Glutamatergic neuron (in vitro differentiated cells): ENCODE measurements at regions not wholly inside any gene's neighbourhood (a gene's known extent, or its start where the extent isn't known, plus 50 kb on each side); places are given as distances from the start of the nearest gene placed in this dataset.

Experiments used
- DNase-seq: peaks from one replicate; pipeline ENCODE4 v3.0.0; 2022
- H3K27ac Mint-ChIP-seq: one replicate; pipeline ENCODE4 v1.8.0; 2020; ENCODE audit warnings: mild to moderate bottlenecking, mixed read lengths, inconsistent platforms; ENCODE audit not compliant: unreplicated experiment
- H3K27me3 Mint-ChIP-seq: one replicate; pipeline ENCODE4 v1.8.0; 2020; ENCODE audit warnings: mild to moderate bottlenecking, moderate library complexity, mixed read lengths, inconsistent platforms; ENCODE audit not compliant: unreplicated experiment
- H3K36me3 Mint-ChIP-seq: one replicate; pipeline ENCODE4 v1.8.0; 2020; ENCODE audit warnings: mild to moderate bottlenecking, mixed read lengths, inconsistent platforms; ENCODE audit not compliant: unreplicated experiment
- H3K4me1 Mint-ChIP-seq: one replicate; pipeline ENCODE4 v1.8.0; 2020; ENCODE audit warnings: mild to moderate bottlenecking, low read depth, mixed read lengths, inconsistent platforms; ENCODE audit not compliant: unreplicated experiment
- H3K4me3 Mint-ChIP-seq: one replicate; pipeline ENCODE4 v1.8.0; 2020; ENCODE audit warnings: mild to moderate bottlenecking, mixed read lengths, inconsistent platforms; ENCODE audit not compliant: unreplicated experiment
- H3K9me3 Mint-ChIP-seq: one replicate; pipeline ENCODE4 v1.8.0; 2020; ENCODE audit warnings: mild to moderate bottlenecking, moderate library complexity, mixed read lengths, inconsistent platforms; ENCODE audit not compliant: unreplicated experiment
- CTCF ChIP-seq: fragments of 200-600 bp; sonication (generic); IDR thresholded peaks from one replicate; pipeline ENCODE4 v1.5.0; 2021; ENCODE audit not compliant: partially characterized antibody, unreplicated experiment

DNA sequence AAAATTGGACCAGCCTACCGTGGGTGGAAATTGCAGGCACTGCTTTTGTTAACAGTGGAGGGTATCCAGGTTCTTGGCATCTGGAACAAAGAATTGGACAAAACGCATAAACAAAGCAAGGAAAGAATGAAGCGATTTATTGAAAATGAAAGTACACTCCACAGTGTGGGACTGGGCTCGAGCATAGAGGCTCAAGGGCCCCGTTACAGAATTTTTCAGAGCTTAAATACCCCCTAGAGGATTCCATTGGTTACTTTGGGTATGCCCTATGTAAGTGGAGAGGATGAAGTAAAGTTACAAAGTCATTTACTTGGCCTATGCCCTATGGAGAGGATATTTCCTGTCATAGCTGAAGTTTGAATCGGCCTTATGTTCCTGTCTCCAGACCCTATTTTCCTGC lies 85.3 kb downstream of the GLUD2 start:
- Mint-ChIP-seq H3K4me1 (no peaks in the 10 kb centered on the region), H3K9me3 (no peaks in the 10 kb centered on the region), H3K27me3 (no peaks in the 10 kb centered on the region), H3K27ac (no peak overlapping the region), H3K36me3 (no peaks in the 10 kb centered on the region), H3K4me3 (no peak overlapping the region)
- DNase-seq = no peak
- TF ChIP-seq CTCF = no peak

GRCh38 chrX:121135488-121136207 lies 88.2 kb downstream of the GLUD2 start:
- Mint-ChIP-seq H3K9me3 (no peaks in the 10 kb centered on the region), H3K36me3 (no peaks in the 10 kb centered on the region)

DNA sequence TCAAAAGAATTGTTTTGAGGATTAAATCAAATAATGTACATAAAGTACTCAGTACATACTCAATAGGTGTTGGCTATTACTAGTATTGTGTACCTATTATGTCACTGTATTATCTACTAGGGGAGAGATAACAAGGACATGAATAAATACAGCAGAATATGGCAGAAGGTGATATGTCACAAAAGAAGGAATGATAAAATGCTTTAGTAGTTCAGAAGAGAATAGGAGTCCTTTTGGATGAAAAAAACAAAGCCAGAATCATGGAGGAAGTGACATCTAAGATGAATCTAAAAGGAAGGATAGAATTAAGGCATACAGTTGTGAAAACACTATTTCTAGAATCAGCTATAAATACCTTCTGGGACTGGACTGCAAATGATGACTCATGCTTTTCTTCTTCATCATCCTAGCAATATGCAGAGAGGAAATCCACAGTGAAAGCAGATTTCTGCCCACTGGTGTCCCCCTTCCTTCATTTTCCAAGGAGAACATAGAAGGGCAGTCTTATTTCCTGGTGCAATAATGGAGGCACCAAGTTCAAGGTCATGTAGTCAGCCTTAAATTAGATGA lies 98.7 kb downstream of the GLUD2 start:
- H3K9me3 Mint-ChIP-seq = no peaks in the 10 kb centered on the region
- TF ChIP-seq CTCF = no peak
- no peak overlapping the region for H3K4me3 Mint-ChIP-seq
- no peaks in the 10 kb centered on the region for H3K27me3 Mint-ChIP-seq
- no peaks in the 10 kb centered on the region for H3K4me1 Mint-ChIP-seq
- DNase-seq = no peak
- H3K27ac Mint-ChIP-seq = no peak overlapping the region
- H3K36me3 Mint-ChIP-seq = no peaks in the 10 kb centered on the region

More at GRCh38 chrX:121135488-121136207, 88.2 kb downstream of the GLUD2 start:
- H3K27me3 Mint-ChIP-seq = no peaks in the 10 kb centered on the region
- no peak for TF ChIP-seq CTCF
- H3K4me1 Mint-ChIP-seq = no peaks in the 10 kb centered on the region
- DNase-seq = no peak
- H3K4me3 Mint-ChIP-seq = no peak overlapping the region
- no peak overlapping the region for H3K27ac Mint-ChIP-seq

GRCh38 chrX:121150217-121150616 lies 102.8 kb downstream of the GLUD2 start:
- no peaks in the 10 kb centered on the region for H3K4me1 Mint-ChIP-seq
- TF ChIP-seq CTCF = no peak
- no peak overlapping the region for H3K4me3 Mint-ChIP-seq
- H3K27ac Mint-ChIP-seq = no peak overlapping the region
- H3K36me3 Mint-ChIP-seq = no peaks in the 10 kb centered on the region
- no peaks in the 10 kb centered on the region for H3K27me3 Mint-ChIP-seq
- H3K9me3 Mint-ChIP-seq = peaks cover 2% of the 10 kb centered on the region
- DNase-seq = no peak

DNA sequence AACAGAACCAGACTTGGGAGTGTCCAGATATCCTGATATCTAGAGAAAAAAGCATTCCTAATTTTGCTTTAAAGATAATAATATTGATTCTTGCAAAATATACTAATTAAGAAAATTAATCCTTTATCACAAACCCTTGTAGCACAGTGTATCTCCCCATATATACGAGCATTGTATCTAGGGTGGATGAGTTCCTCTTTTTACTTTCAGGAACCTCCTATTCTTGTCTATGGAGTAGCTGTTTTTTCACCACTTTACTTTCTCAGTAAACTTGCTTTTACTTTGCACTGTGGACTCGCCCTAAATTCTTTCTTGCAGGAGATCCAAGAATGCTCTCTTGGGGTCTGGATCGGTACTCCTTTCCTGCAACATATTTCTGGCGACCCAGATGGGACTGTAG lies 103.9 kb downstream of the GLUD2 start:
- H3K9me3 Mint-ChIP-seq = peaks cover 2% of the 10 kb centered on the region
- H3K4me3 Mint-ChIP-seq = no peak overlapping the region
- H3K4me1 Mint-ChIP-seq = no peaks in the 10 kb centered on the region
- TF ChIP-seq CTCF = no peak
- DNase-seq = no peak
- H3K36me3 Mint-ChIP-seq = no peaks in the 10 kb centered on the region
- no peak overlapping the region for H3K27ac Mint-ChIP-seq
- no peaks in the 10 kb centered on the region for H3K27me3 Mint-ChIP-seq
